NB4 (cell line): ENCODE measurements at regions not wholly inside any gene's neighbourhood (a gene's known extent, or its start where the extent isn't known, plus 50 kb on each side); places are given as distances from the start of the nearest gene placed in this dataset.

Experiments
- CTCF ChIP-seq: IDR thresholded peaks from one replicate; pipeline ENCODE4 v1.5.1; 2012; ENCODE audit warnings: low read depth, low read length
- MYC ChIP-seq: IDR thresholded peaks from 2 replicates; pipeline ENCODE4 v1.6.1; 2011; ENCODE audit warnings: low read depth, low read length
- POLR2A ChIP-seq: IDR thresholded peaks from 2 replicates; pipeline ENCODE4 v1.6.1; 2011; ENCODE audit warnings: mild to moderate bottlenecking; ENCODE audit not compliant: insufficient read length; ENCODE audit errors: extremely low read depth
- TF ChIP-seq, protein P1 (sequence below): IDR thresholded peaks from 2 replicates; pipeline ENCODE4 v1.6.1; 2011; ENCODE audit warnings: low read depth, low read length

DNA sequence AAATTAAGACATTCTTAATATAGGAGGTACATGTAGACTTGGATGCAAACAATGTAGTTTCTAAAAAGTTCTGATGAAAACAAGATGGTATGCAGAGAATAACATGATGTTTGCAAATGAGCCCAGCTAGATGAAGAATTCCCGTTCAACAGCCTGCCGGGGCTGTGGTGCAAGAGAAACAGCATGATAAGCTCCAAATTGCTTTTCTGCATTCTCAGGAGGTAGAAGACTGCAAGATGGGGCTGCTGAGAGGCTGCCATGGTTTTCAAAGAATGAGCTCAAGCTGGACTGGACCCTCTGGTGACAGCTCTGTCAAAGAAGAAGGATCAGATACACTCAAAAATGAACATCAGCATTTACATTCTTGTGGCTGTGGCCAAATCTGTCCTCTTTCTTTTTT lies 73.4 kb upstream of the PALS2 start:
- TF ChIP-seq CTCF (no peak), POLR2A (no peak), MYC (no peak)
- TF ChIP-seq, protein P1, sequence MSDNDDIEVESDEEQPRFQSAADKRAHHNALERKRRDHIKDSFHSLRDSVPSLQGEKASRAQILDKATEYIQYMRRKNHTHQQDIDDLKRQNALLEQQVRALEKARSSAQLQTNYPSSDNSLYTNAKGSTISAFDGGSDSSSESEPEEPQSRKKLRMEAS: no peak
